Prostate gland (tissue), 2 donors: ENCODE measurements at regions not wholly inside any gene's neighbourhood (a gene's known extent, or its start where the extent isn't known, plus 50 kb on each side); places are given as distances from the start of the nearest gene placed in this dataset.

Experiments
- DNase-seq: peaks from one replicate; pipeline ENCODE4 v3.0.0-alpha.2; 2019; ENCODE audit warnings: low spot score
- H3K27ac ChIP-seq, 2 donors: fragments of 200-600 bp; sonication (generic); 2 replicates each; pipeline ENCODE4 v1.5.1; 2017 to 2019
- H3K27me3 ChIP-seq: fragments of 200-600 bp; sonication (generic); replicated peaks from 2 replicates; pipeline ENCODE4 v1.5.1; 2019; ENCODE audit not compliant: insufficient read depth
- H3K36me3 ChIP-seq, 2 donors: fragments of 200-600 bp; sonication (generic); 1 replicate in 1 of 2; 2 replicates in 1 of 2; pipeline versions ENCODE4 v1.5.1 to v1.8.1; 2017 to 2019
- H3K4me1 ChIP-seq: fragments of 200-600 bp; sonication (generic); replicated peaks from 2 replicates; pipeline ENCODE4 v1.5.1; 2019
- H3K4me3 ChIP-seq, 2 donors: fragments of 200-600 bp; sonication (generic); 2 replicates each; pipeline ENCODE4 v1.5.1; 2017 to 2019
- H3K9me3 ChIP-seq: fragments of 200-600 bp; sonication (generic); 2 replicates; pipeline ENCODE4 v1.5.1; 2017
- CTCF ChIP-seq, 4 experiments: fragments of 200-600 bp in 2 of 4; fragments of 450-650 bp in 2 of 4; sonication (generic) in 2 of 4; IDR thresholded peaks; 1 replicate in 3 of 4; 2 replicates in 1 of 4; pipeline ENCODE4 v1.5.1; 2016 to 2019; ENCODE audit warnings: antibody characterized with exemption in 4 of 4, mild to moderate bottlenecking in 2 of 4, moderate library complexity in 2 of 4
- POLR2A ChIP-seq: fragments of 450-650 bp; IDR thresholded peaks from one replicate; pipeline ENCODE4 v1.6.1; 2016; ENCODE audit warnings: antibody characterized with exemption, mild to moderate bottlenecking
- POLR2AphosphoS5 ChIP-seq: sonication (generic); formaldehyde crosslinking; IDR thresholded peaks from one replicate; pipeline ENCODE4 v1.6.1; 2017; ENCODE audit warnings: antibody characterized with exemption
- WGBS: methylation state at CpG from one replicate; pipeline ENCODE4 v1.1.5; 2018; 5-methylcytosine and 5-hydroxymethylcytosine counted together
- intact Hi-C: fragments of 100-400 bp; cut with DNase I; formaldehyde crosslinking; loops from one replicate; pipeline ENCODE4 v1.14.2; 2022

- 97% methylated on average over 6 of the region's 6 CpGs for WGBS
- TF ChIP-seq CTCF (IDR thresholded peaks at IDR 0.05): no peak
- H3K27me3 ChIP-seq: no peaks in the 10 kb centered on the region
Observed at GRCh38 chr3:176068750-176069149, 1128.5 kb downstream of the TBL1XR1 start.

GRCh38 chr3:176058856-176059255 is 1138.4 kb downstream of the TBL1XR1 start:
- H3K4me1 ChIP-seq: no peaks in the 10 kb centered on the region
- H3K4me3 ChIP-seq: no peak overlapping the region
- DNase-seq: no peak
- TF ChIP-seq CTCF (IDR thresholded peaks at IDR 0.05): no peak
- no peak overlapping the region for H3K27ac ChIP-seq
- no peaks in the 10 kb centered on the region for H3K36me3 ChIP-seq
- no peaks in the 10 kb centered on the region for H3K27me3 ChIP-seq
- H3K9me3 ChIP-seq: no peaks in the 10 kb centered on the region
- intact Hi-C loops: no loop called here

More at GRCh38 chr3:176068750-176069149, 1128.5 kb downstream of the TBL1XR1 start:
- H3K36me3 ChIP-seq: no peaks in the 10 kb centered on the region
- H3K27ac ChIP-seq: no peak overlapping the region
- no peaks in the 10 kb centered on the region for H3K9me3 ChIP-seq
- H3K4me3 ChIP-seq: no peak overlapping the region
- H3K4me1 ChIP-seq: no peaks in the 10 kb centered on the region
- intact Hi-C loops: no loop called here
- no peak for DNase-seq

- Histone ChIP-seq H3K4me1 (no peaks in the 10 kb centered on the region), H3K27ac (no peak overlapping the region), H3K36me3 (no peaks in the 10 kb centered on the region), H3K27me3 (no peaks in the 10 kb centered on the region), H3K9me3 (no peaks in the 10 kb centered on the region), H3K4me3 (no peak overlapping the region)
- 74% methylated on average over 6 of the region's 6 CpGs for WGBS
- intact Hi-C loops: no loop called here
- TF ChIP-seq POLR2A (no peak), POLR2AphosphoS5 (no peak), CTCF (IDR thresholded peaks at IDR 0.05) (no peak)
- DNase-seq: no peak
Observed at GRCh38 chr3:176055836-176056235, 1141.4 kb downstream of the TBL1XR1 start.

- no peaks in the 10 kb centered on the region for H3K27me3 ChIP-seq
- DNase-seq: no peak
- no peak overlapping the region for H3K4me3 ChIP-seq
- 31% methylated on average over 7 of the region's 7 CpGs for WGBS
- no peaks in the 10 kb centered on the region for H3K9me3 ChIP-seq
- no peaks in the 10 kb centered on the region for H3K4me1 ChIP-seq
- no peak for TF ChIP-seq CTCF (IDR thresholded peaks at IDR 0.05)
- no peak for TF ChIP-seq POLR2AphosphoS5
- TF ChIP-seq POLR2A: no peak
- intact Hi-C loops: no loop called here
- no peaks in the 10 kb centered on the region for H3K36me3 ChIP-seq
- no peak overlapping the region for H3K27ac ChIP-seq
Observed at GRCh38 chr3:176051766-176052165, 1145.5 kb downstream of the TBL1XR1 start.

- H3K27ac ChIP-seq: no peak overlapping the region
- H3K4me1 ChIP-seq: no peaks in the 10 kb centered on the region
- no peak for TF ChIP-seq POLR2AphosphoS5
- TF ChIP-seq POLR2A: no peak
- no peak for TF ChIP-seq CTCF (IDR thresholded peaks at IDR 0.05)
- H3K36me3 ChIP-seq: no peaks in the 10 kb centered on the region
- no peaks in the 10 kb centered on the region for H3K27me3 ChIP-seq
- H3K4me3 ChIP-seq: no peak overlapping the region
- 96% methylated on average over 2 of the region's 2 CpGs for WGBS
- intact Hi-C loops: no loop called here
- DNase-seq: no peak
- H3K9me3 ChIP-seq: no peaks in the 10 kb centered on the region
Observed at GRCh38 chr3:176046703-176047102, 1150.6 kb downstream of the TBL1XR1 start.
